Adrenal gland (tissue), 5 donors: ENCODE measurements at regions not wholly inside any gene's neighbourhood (a gene's known extent, or its start where the extent isn't known, plus 50 kb on each side); places are given as distances from the start of the nearest gene placed in this dataset.

Experiments
- CTCF ChIP-seq, 6 experiments: fragments of 450-650 bp in 4 of 6; fragments of 200-600 bp in 2 of 6; sonication (generic) in 1 of 6; IDR thresholded peaks; 1 replicate in 5 of 6; 2 replicates in 1 of 6; pipeline versions ENCODE4 v1.5.1 to v1.8.0; 2016 to 2021; ENCODE audit warnings: antibody characterized with exemption in 6 of 6, mild to moderate bottlenecking in 2 of 6, moderate library complexity in 1 of 6
- POLR2A ChIP-seq, 2 donors: fragments of 450-650 bp; IDR thresholded peaks; one replicate each; pipeline ENCODE4 v1.6.1; 2017; ENCODE audit warnings: antibody characterized with exemption in 2 of 2, mild to moderate bottlenecking in 2 of 2, moderate library complexity in 1 of 2
- donor health status: DM: no; HTN: no; CAD: no.

DNA sequence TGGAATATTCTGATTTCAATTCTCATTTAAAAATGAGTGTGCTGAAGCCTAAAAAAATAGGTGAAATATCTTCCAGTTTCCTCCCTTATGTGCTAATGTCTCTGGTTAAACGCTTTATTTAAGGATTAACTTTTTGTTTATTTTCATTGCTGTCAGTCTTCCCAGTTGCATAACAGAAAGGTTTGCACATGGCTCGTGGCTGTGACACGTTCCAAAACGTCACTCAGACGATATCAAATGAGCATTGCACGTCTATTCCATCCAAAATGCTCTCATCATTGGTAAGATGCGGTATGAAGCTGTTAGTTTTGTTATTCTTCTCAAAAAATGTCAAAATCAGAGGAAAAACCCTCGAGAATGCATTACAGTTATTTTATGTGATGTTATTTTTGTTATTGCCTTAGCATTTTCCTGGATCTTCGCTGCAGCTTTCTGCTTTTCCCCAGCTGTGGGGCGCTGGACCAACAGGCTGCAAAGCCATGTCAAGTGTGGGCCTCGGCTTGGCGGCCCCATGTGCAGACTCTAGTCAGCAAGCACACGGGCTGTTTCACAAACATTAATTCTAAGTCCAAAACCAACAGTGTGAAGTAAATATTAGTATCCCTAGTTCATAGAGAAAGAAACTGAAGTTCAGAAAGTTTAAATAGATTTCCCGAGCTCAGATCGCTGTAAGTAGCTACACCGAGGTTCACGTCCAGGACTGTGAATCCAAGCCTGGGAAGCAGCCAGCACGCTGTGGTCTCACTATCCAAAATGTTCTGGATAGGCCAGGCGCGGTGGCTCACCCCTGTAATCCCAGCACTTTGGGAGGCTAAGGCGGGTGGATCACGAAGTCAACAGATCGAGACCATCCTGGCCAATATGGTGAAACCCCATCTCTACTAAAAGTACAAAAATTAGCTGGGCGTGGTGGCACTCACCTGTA, 793.4 kb upstream of the FRG1 start:
- TF ChIP-seq CTCF (IDR thresholded peaks at IDR 0.05) (no peak), POLR2A (IDR thresholded peaks at IDR 0.05) (no peak)
